ENCODE measurements at regions not wholly inside any gene's neighbourhood (a gene's known extent, or its start where the extent isn't known, plus 50 kb on each side); places are given as distances from the start of the nearest gene placed in this dataset.

GRCh38 chr10:27607591-27607990 is 103.5 kb downstream of the RAB18 start:
- TF ChIP-seq EP300 (IDR thresholded peaks at IDR 0.05) (no peak), CTCF (IDR thresholded peaks at IDR 0.05) (no peak), POLR2AphosphoS5 (IDR thresholded peaks at IDR 0.05) (no peak)
